Neuronal stem cell (in vitro differentiated cells): ENCODE measurements at regions not wholly inside any gene's neighbourhood (a gene's known extent, or its start where the extent isn't known, plus 50 kb on each side); places are given as distances from the start of the nearest gene placed in this dataset.

Experiments used
- DNase-seq: peaks from one replicate; pipeline ENCODE4 v3.0.0-alpha.2; 2013; ENCODE audit warnings: low spot score
- H2AFZ ChIP-seq: one replicate; pipeline ENCODE4 v1.6.1; 2013; ENCODE audit warnings: mild to moderate bottlenecking, low read length, inconsistent platforms
- H2AK5ac ChIP-seq: 2 replicates; pipeline ENCODE4 v1.6.1; 2013; ENCODE audit warnings: low read depth, mild to moderate bottlenecking, inconsistent platforms, low read length, moderate library complexity, mixed read lengths
- H2BK120ac ChIP-seq: 2 replicates; pipeline ENCODE4 v1.6.1; 2013; ENCODE audit warnings: low read depth, mild to moderate bottlenecking, inconsistent platforms, low read length, moderate library complexity, mixed read lengths
- H2BK12ac ChIP-seq: one replicate; pipeline ENCODE4 v1.6.1; 2013; ENCODE audit warnings: low read length, inconsistent platforms
- H2BK15ac ChIP-seq: 2 replicates; pipeline ENCODE4 v1.6.1; 2013; ENCODE audit warnings: mild to moderate bottlenecking, low read length, inconsistent platforms, mixed read lengths
- H2BK5ac ChIP-seq: one replicate; pipeline ENCODE4 v1.6.1; 2013; ENCODE audit warnings: inconsistent platforms, mild to moderate bottlenecking, low read length, moderate library complexity
- H3K14ac ChIP-seq: one replicate; pipeline ENCODE4 v1.6.1; 2013; ENCODE audit warnings: low read length, inconsistent platforms
- H3K18ac ChIP-seq: 2 replicates; pipeline ENCODE4 v1.6.1; 2013; ENCODE audit warnings: low read length, inconsistent platforms
- H3K23ac ChIP-seq: 2 replicates; pipeline ENCODE4 v1.6.1; 2013; ENCODE audit warnings: low read depth, mild to moderate bottlenecking, mixed read lengths, low read length, inconsistent platforms; ENCODE audit not compliant: poor library complexity
- H3K27ac ChIP-seq: replicated peaks from 3 replicates; pipeline ENCODE4 v1.5.1; 2013; ENCODE audit warnings: low read length, inconsistent platforms
- H3K27me3 ChIP-seq, 3 experiments: 2 replicates each; pipeline ENCODE4 v1.6.1; 2013; ENCODE audit warnings: low read length in 3 of 3, mild to moderate bottlenecking in 2 of 3, inconsistent platforms in 1 of 3, low read depth in 1 of 3, mixed read lengths in 1 of 3, moderate library complexity in 1 of 3; ENCODE audit not compliant: control insufficient read depth in 3 of 3, insufficient read depth in 3 of 3
- H3K36me3 ChIP-seq, 2 donors: replicated peaks in 1 of 2; 2 replicates each; pipeline ENCODE4 v1.6.1; 2013; ENCODE audit warnings: low read length in 2 of 2; ENCODE audit not compliant: control insufficient read depth in 2 of 2, insufficient read depth in 2 of 2
- H3K4ac ChIP-seq: 2 replicates; pipeline ENCODE4 v1.6.1; 2013; ENCODE audit warnings: inconsistent platforms, mild to moderate bottlenecking, low read length, moderate library complexity
- H3K4me1 ChIP-seq, 2 donors: 1 replicate in 1 of 2; 2 replicates in 1 of 2; pipeline ENCODE4 v1.6.1; 2013; ENCODE audit warnings: low read length in 2 of 2, low read depth in 1 of 2; ENCODE audit not compliant: control insufficient read depth in 2 of 2, insufficient read depth in 1 of 2
- H3K4me2 ChIP-seq: one replicate; pipeline ENCODE4 v1.6.1; 2013; ENCODE audit warnings: mild to moderate bottlenecking, low read length, inconsistent platforms; ENCODE audit not compliant: insufficient read depth, poor library complexity, severe bottlenecking
- H3K4me3 ChIP-seq, 2 donors: 2 replicates each; pipeline ENCODE4 v1.5.1; 2013; ENCODE audit warnings: low read length in 2 of 2, mild to moderate bottlenecking in 2 of 2, inconsistent platforms in 1 of 2, moderate library complexity in 1 of 2
- H3K79me1 ChIP-seq: one replicate; pipeline ENCODE4 v1.6.1; 2013; ENCODE audit warnings: low read depth, mild to moderate bottlenecking, inconsistent platforms, low read length, moderate library complexity
- H3K9ac ChIP-seq: one replicate; pipeline ENCODE4 v1.6.1; 2013; ENCODE audit warnings: mild to moderate bottlenecking, low read depth, low read length, inconsistent platforms; ENCODE audit not compliant: poor library complexity
- H3K9me3 ChIP-seq, 2 donors: replicated peaks in 1 of 2; 2 replicates each; pipeline versions ENCODE3 to v1.6.1; 2013; ENCODE audit warnings: low read length in 2 of 2, mild to moderate bottlenecking in 2 of 2, inconsistent platforms in 1 of 2, low read depth in 1 of 2, mixed read lengths in 1 of 2, moderate library complexity in 1 of 2; ENCODE audit not compliant: control insufficient read depth in 2 of 2, insufficient read depth in 1 of 2
- H4K8ac ChIP-seq: one replicate; pipeline ENCODE4 v1.6.1; 2013; ENCODE audit warnings: low read depth, mild to moderate bottlenecking, inconsistent platforms, low read length, moderate library complexity
- H4K91ac ChIP-seq: one replicate; pipeline ENCODE4 v1.6.1; 2013; ENCODE audit warnings: low read length, low read depth, mild to moderate bottlenecking, inconsistent platforms; ENCODE audit not compliant: poor library complexity
- WGBS, 2 donors: extraction: QIAGEN DNeasy Blood & Tissue Kit; methylation state at CpG; one replicate each; pipeline ENCODE4 v1.1.7; 2013; ENCODE audit warnings: missing lambda C conversion rate in 2 of 2, mixed read lengths in 1 of 2; ENCODE audit not compliant: insufficient read length in 2 of 2, insufficient replicate concordance in 1 of 2; ENCODE audit errors: extremely low coverage in 2 of 2; 5-methylcytosine and 5-hydroxymethylcytosine counted together

DNA sequence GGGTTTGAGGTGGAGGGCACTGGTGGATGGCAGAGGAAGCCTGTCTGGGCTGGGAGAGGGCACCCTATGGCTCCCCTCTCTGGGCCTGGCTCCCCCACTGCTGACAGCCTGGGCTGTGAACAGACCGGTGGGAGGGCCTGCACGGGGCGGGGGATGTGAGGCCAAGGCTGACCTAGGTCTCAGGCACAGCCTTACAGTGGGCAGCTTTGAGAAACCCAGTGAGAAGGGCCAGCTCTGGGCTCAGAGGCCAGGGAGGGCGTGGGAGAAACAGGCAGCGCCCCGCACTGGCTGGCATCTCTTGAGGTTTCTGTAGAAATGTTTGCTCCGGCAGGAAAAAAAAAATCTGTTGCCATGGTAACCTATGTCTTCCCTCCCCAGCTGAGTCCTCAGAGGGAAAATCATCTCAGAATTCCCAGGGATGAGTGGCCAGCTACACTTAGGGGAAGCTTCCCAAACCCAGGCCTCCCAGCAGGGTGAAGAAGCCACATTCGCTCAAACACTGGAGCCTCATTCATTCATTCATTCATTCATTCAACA, 71.7 kb upstream of the TAF1B start:
- H2BK15ac ChIP-seq = no peak overlapping the region

GRCh38 chr2:9772035-9772998, 71.0 kb upstream of the TAF1B start:
- no peak for DNase-seq
- Histone ChIP-seq H3K27me3 (peaks cover 0 to 8% (median 0%) of the 10 kb centered on the region in 3 experiments), H3K18ac (no peak overlapping the region), H3K36me3 (no peaks in the 10 kb centered on the region), H3K4me1 (peaks cover 26 to 43% of the 10 kb centered on the region in 2 donors), H3K9me3 (peaks cover 0 to 2% of the 10 kb centered on the region in 2 donors), H4K91ac (no peak overlapping the region), H2BK5ac (no peak overlapping the region), H3K27ac (no peak overlapping the region), H3K79me1 (no peaks in the 10 kb centered on the region), H2AK5ac (no peak overlapping the region), H3K4me2 (no peak overlapping the region), H2AFZ (no peak overlapping the region), H4K8ac (no peak overlapping the region), H3K14ac (no peak overlapping the region), H3K9ac (no peak overlapping the region), H3K23ac (peak overlapping the region; percentile 11), H2BK120ac (no peak overlapping the region), H2BK12ac (no peak overlapping the region), H3K4me3 (no peak overlapping the region), H3K4ac (no peak overlapping the region), H2BK15ac (no peak overlapping the region)
- no CpG with 5 or more reads among the region's 22 CpGs for WGBS, 2 donors

More for the DNA sequence above, 71.7 kb upstream of the TAF1B start:
- Histone ChIP-seq H3K9ac (peak overlapping the region; percentile 53), H3K9me3 (peaks cover 0 to 2% of the 10 kb centered on the region in 2 donors), H3K4me1 (peaks cover 26 to 45% of the 10 kb centered on the region in 2 donors), H3K23ac (no peak overlapping the region), H3K4ac (no peak overlapping the region), H3K18ac (peak overlapping the region; percentile 15), H3K27me3 (peaks cover 0 to 8% (median 0%) of the 10 kb centered on the region in 3 experiments), H3K4me2 (no peak overlapping the region), H4K8ac (no peak overlapping the region), H4K91ac (no peak overlapping the region), H2BK5ac (no peak overlapping the region), H3K14ac (no peak overlapping the region), H3K79me1 (no peaks in the 10 kb centered on the region), H2AFZ (no peak overlapping the region), H2AK5ac (peak overlapping the region; percentile 2), H3K27ac (no peak overlapping the region), H3K4me3 (no peak overlapping the region), H2BK12ac (no peak overlapping the region), H3K36me3 (no peaks in the 10 kb centered on the region), H2BK120ac (no peak overlapping the region)
- no CpG with 5 or more reads among the region's 8 CpGs for WGBS, 2 donors
- DNase-seq = no peak

DNA sequence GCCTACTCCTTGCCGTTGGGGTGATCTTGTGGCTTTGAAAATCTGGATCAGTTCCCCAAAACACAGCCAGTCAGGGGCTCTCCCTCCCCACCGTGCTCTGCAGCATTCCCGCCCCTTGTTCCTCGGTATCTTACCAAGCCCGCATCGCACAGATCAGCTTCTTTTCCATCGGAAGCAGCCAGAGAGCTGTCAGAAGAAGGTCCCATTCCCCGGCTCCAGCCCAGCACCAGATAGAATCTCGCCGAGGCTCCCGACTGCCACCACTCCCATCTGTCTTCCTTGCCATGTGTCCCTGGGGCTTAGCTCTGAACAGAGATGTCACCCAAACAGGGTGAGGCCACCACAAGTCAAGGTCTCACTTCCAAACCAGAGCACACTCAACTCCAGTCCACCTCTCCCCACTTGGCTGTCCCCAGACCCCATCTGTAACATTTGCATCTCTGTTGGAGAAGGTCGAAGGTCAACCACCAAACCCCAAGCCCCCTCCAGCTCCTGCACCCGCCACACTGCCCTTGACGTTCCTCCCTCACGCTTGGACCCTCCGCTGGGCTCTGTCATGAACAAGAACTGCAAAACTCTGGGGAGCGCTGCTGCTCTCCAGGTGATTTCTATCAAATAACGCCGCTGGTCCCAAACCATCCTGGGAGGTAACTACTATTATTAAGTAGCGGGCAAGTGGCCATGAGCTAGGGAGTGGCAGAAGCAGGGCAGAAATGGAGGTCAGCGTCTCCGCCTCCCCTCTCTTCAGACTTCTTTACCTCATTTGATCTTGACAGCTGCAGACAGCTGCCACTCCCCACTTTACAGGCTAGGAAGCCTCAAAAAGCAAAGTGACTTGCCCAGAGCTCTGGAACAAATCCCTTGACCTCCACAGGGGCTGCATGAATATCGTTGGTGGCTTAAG, 70.0 kb upstream of the TAF1B start:
- Histone ChIP-seq H3K18ac (no peak overlapping the region), H3K4me2 (no peak overlapping the region), H3K4ac (no peak overlapping the region), H2AFZ (no peak overlapping the region), H3K36me3 (no peaks in the 10 kb centered on the region), H3K27ac (no peak overlapping the region), H4K8ac (no peak overlapping the region), H2BK12ac (no peak overlapping the region), H3K9me3 (peaks cover 0 to 2% of the 10 kb centered on the region in 2 donors), H3K14ac (no peak overlapping the region), H2BK120ac (no peak overlapping the region), H3K4me3 (no peak overlapping the region), H4K91ac (no peak overlapping the region), H3K27me3 (peaks cover 0 to 8% (median 0%) of the 10 kb centered on the region in 3 experiments), H2AK5ac (no peak overlapping the region), H3K23ac (no peak overlapping the region), H3K79me1 (no peaks in the 10 kb centered on the region), H3K4me1 (peaks cover 22 to 36% of the 10 kb centered on the region in 2 donors), H2BK5ac (no peak overlapping the region), H2BK15ac (no peak overlapping the region), H3K9ac (no peak overlapping the region)
- no peak for DNase-seq
- no CpG with 5 or more reads among the region's 23 CpGs for WGBS, 2 donors
